AG10803 (cell line): ENCODE measurements at regions not wholly inside any gene's neighbourhood (a gene's known extent, or its start where the extent isn't known, plus 50 kb on each side); places are given as distances from the start of the nearest gene placed in this dataset.

Source experiments
- DNase-seq: peaks from one replicate; pipeline ENCODE4 v3.0.0; 2010; ENCODE audit warnings: low read depth
- H3K4me3 ChIP-seq: 2 replicates; pipeline ENCODE4 v1.5.1; 2011; ENCODE audit warnings: mild to moderate bottlenecking, low read length, control low read depth
- CTCF ChIP-seq: conservative IDR thresholded peaks from 2 replicates; pipeline ENCODE4 v1.5.1; 2011; ENCODE audit warnings: mild to moderate bottlenecking, low read length, control low read depth, inconsistent platforms

GRCh38 chr5:73999297-73999696, 373.3 kb downstream of the ARHGEF28 start:
- no peak overlapping the region for H3K4me3 ChIP-seq
- TF ChIP-seq CTCF = no peak
- DNase-seq = no peak

GRCh38 chr5:73998489-73998888, 372.5 kb downstream of the ARHGEF28 start:
- peak; percentile 42 for DNase-seq
- no peak for TF ChIP-seq CTCF
- no peak overlapping the region for H3K4me3 ChIP-seq

GRCh38 chr5:73997960-73998359, 372.0 kb downstream of the ARHGEF28 start:
- H3K4me3 ChIP-seq = no peak overlapping the region
- peak; percentile 22 for DNase-seq
- no peak for TF ChIP-seq CTCF

- DNase-seq = no peak
- no peak for TF ChIP-seq CTCF
Observed at GRCh38 chr5:73996151-73996755, 370.3 kb downstream of the ARHGEF28 start.

GRCh38 chr5:73994963-73995362, 369.0 kb downstream of the ARHGEF28 start:
- no peak for DNase-seq
- TF ChIP-seq CTCF = no peak
- H3K4me3 ChIP-seq = no peak overlapping the region

More at GRCh38 chr5:73996151-73996755, 370.3 kb downstream of the ARHGEF28 start:
- H3K4me3 ChIP-seq = no peak overlapping the region
